Right lobe of liver (tissue), 6 donors: ENCODE measurements at regions not wholly inside any gene's neighbourhood (a gene's known extent, or its start where the extent isn't known, plus 50 kb on each side); places are given as distances from the start of the nearest gene placed in this dataset.
A peak's percentile ranks its signal among the peaks of the same experiment; 100 is the strongest.

Experiments used
- ATAC-seq, 4 donors: fragments of 200-7000 bp; cut with Tn5 transposase; one replicate each; pipeline ENCODE4 v1.9.1; 2020; ENCODE audit warnings: mild to moderate bottlenecking in 4 of 4, moderate library complexity in 4 of 4
- DNase-seq, 3 donors: peaks; one replicate each; pipeline ENCODE4 v3.0.0-alpha.2; 2020
- H3K27ac ChIP-seq, 3 donors: fragments of 200-600 bp; one replicate each; pipeline ENCODE4 v1.8.0; 2022
- H3K27me3 ChIP-seq, 2 donors: fragments of 200-600 bp; one replicate each; pipeline ENCODE4 v1.8.0; 2022
- H3K36me3 ChIP-seq, 4 donors: fragments of 200-600 bp; sonication (generic) in 1 of 4; one replicate each; pipeline versions ENCODE4 v1.5.1 to v1.8.0; 2017 to 2022; ENCODE audit warnings: control low read depth in 1 of 4
- H3K4me1 ChIP-seq, 4 donors: fragments of 200-600 bp; sonication (generic) in 1 of 4; one replicate each; pipeline versions ENCODE4 v1.5.1 to v1.8.0; 2017 to 2022; ENCODE audit warnings: control low read depth in 1 of 4
- H3K4me3 ChIP-seq, 3 donors: fragments of 200-600 bp; one replicate each; pipeline ENCODE4 v1.8.0; 2022
- H3K9me3 ChIP-seq, 4 donors: fragments of 200-600 bp; sonication (generic) in 1 of 4; one replicate each; pipeline versions ENCODE4 v1.5.1 to v1.8.0; 2017 to 2022; ENCODE audit warnings: control low read depth in 1 of 4
- CTCF ChIP-seq, 4 donors: fragments of 200-600 bp in 3 of 4; fragments of 450-650 bp in 1 of 4; IDR thresholded peaks; one replicate each; pipeline versions ENCODE4 v1.5.1 to v1.8.0; 2016 to 2022; ENCODE audit warnings: antibody characterized with exemption in 4 of 4, mild to moderate bottlenecking in 2 of 4
- POLR2A ChIP-seq: fragments of 450-650 bp; IDR thresholded peaks from one replicate; pipeline ENCODE4 v1.6.1; 2017; ENCODE audit warnings: antibody characterized with exemption, mild to moderate bottlenecking
- WGBS: methylation state at CpG from one replicate; pipeline ENCODE4 v1.1.6; 2018; ENCODE audit warnings: low coverage, low lambda C conversion rate; ENCODE audit not compliant: insufficient coverage; ENCODE audit errors: missing lambda C conversion rate; 5-methylcytosine and 5-hydroxymethylcytosine counted together
- intact Hi-C, 2 donors: fragments of 100-400 bp; cut with DNase I; formaldehyde crosslinking; loops; one replicate each; pipeline versions ENCODE4 v1.11.2 to v1.14.1; 2022
- donor health status: DM: no; HTN: yes; CAD: no.
- donor health status: DM: no; HTN: no; CAD: no.
- donor health status: DM: no; HTN: no; CAD: no.
- donor health status: DM: no; HTN: yes; CAD: no.
- donor health status: DM: no; HTN: yes; CAD: no.

GRCh38 chr6:14462135-14462534 lies 344.6 kb downstream of the CD83 start:
- Histone ChIP-seq H3K36me3 (no peaks in the 10 kb centered on the region), H3K27me3 (no peaks in the 10 kb centered on the region), H3K27ac (no peak overlapping the region), H3K4me1 (no peaks in the 10 kb centered on the region), H3K4me3 (no peak overlapping the region), H3K9me3 (no peaks in the 10 kb centered on the region)
- 71% methylated on average over 3 of the region's 3 CpGs for WGBS
- DNase-seq, result no peak
- no peak for ATAC-seq
- TF ChIP-seq CTCF (IDR thresholded peaks at IDR 0.05) (no peak), POLR2A (no peak)
- intact Hi-C loops, result no loop called here

- WGBS, result 70% methylated on average over 2 of the region's 2 CpGs
These were observed 345.0 kb downstream of the CD83 start for GRCh38 chr6:14462566-14462965.

GRCh38 chr6:14463110-14463509 lies 345.5 kb downstream of the CD83 start:
- Histone ChIP-seq H3K27me3 (no peaks in the 10 kb centered on the region), H3K36me3 (no peaks in the 10 kb centered on the region), H3K9me3 (no peaks in the 10 kb centered on the region), H3K4me1 (no peaks in the 10 kb centered on the region), H3K4me3 (no peak overlapping the region), H3K27ac (no peak overlapping the region)
- 83% methylated on average over 4 of the region's 6 CpGs for WGBS
- ATAC-seq (no peak), DNase-seq (no peak)
- intact Hi-C loops, result no loop called here
- TF ChIP-seq CTCF (IDR thresholded peaks at IDR 0.05) (no peak), POLR2A (no peak)

More at GRCh38 chr6:14462566-14462965, 345.0 kb downstream of the CD83 start:
- Histone ChIP-seq H3K4me3 (no peak overlapping the region), H3K36me3 (no peaks in the 10 kb centered on the region), H3K9me3 (no peaks in the 10 kb centered on the region), H3K27ac (no peak overlapping the region), H3K27me3 (no peaks in the 10 kb centered on the region), H3K4me1 (no peaks in the 10 kb centered on the region)
- ATAC-seq (no peak), DNase-seq (no peak)
- TF ChIP-seq POLR2A (no peak), CTCF (IDR thresholded peaks at IDR 0.05) (no peak)
- intact Hi-C loops, result no loop called here

- H3K4me1 ChIP-seq, result no peaks in the 10 kb centered on the region
- no peaks in the 10 kb centered on the region for H3K27me3 ChIP-seq
- 43% methylated on average over 5 of the region's 5 CpGs for WGBS
- H3K27ac ChIP-seq, result no peak overlapping the region
- no peaks in the 10 kb centered on the region for H3K9me3 ChIP-seq
- H3K4me3 ChIP-seq, result no peak overlapping the region
- no peak for TF ChIP-seq POLR2A
- TF ChIP-seq CTCF (IDR thresholded peaks at IDR 0.05), result peak in 1 of 4 donors; percentile 18
- DNase-seq (no peak), ATAC-seq (peak in 2 of 4 donors; percentile 18 to 43)
- no peaks in the 10 kb centered on the region for H3K36me3 ChIP-seq
- intact Hi-C loops, result no loop called here
These were observed 346.5 kb downstream of the CD83 start for GRCh38 chr6:14464055-14464454.

- 81% methylated on average over 2 of the region's 2 CpGs for WGBS
These were observed 347.1 kb downstream of the CD83 start for GRCh38 chr6:14464716-14465115.

More at GRCh38 chr6:14464716-14465115, 347.1 kb downstream of the CD83 start:
- intact Hi-C loops, result no loop called here
- DNase-seq (no peak), ATAC-seq (no peak)
- no peaks in the 10 kb centered on the region for H3K36me3 ChIP-seq
- no peaks in the 10 kb centered on the region for H3K4me1 ChIP-seq
- no peaks in the 10 kb centered on the region for H3K9me3 ChIP-seq
- H3K4me3 ChIP-seq, result no peak overlapping the region
- no peaks in the 10 kb centered on the region for H3K27me3 ChIP-seq
- no peak overlapping the region for H3K27ac ChIP-seq
- no peak for TF ChIP-seq CTCF (IDR thresholded peaks at IDR 0.05)
- TF ChIP-seq POLR2A, result no peak
